Stomach (tissue), 8 donors: ENCODE measurements at regions not wholly inside any gene's neighbourhood (a gene's known extent, or its start where the extent isn't known, plus 50 kb on each side); places are given as distances from the start of the nearest gene placed in this dataset.
"Not testable (repeated sequence)": the region's sequence is repeated elsewhere in the genome, so short reads cannot be mapped to it uniquely, and the experiment has no call there.

Source experiments
- DNase-seq, 2 donors: peaks; one replicate each; pipeline versions ENCODE4 v3.0.0 to v3.0.0-alpha.2; 2013 to 2019
- H3K27ac ChIP-seq, 5 donors: fragments of 200-600 bp in 4 of 5; sonication (generic) in 4 of 5; one replicate each; pipeline ENCODE4 v1.5.1; 2013 to 2019; ENCODE audit warnings: mild to moderate bottlenecking in 1 of 5, moderate library complexity in 1 of 5
- H3K27me3 ChIP-seq, 3 donors: fragments of 200-600 bp; sonication (generic); one replicate each; pipeline ENCODE4 v1.5.1; 2017 to 2019; ENCODE audit warnings: mixed run types in 1 of 3
- H3K36me3 ChIP-seq, 4 donors: fragments of 200-600 bp; sonication (generic); 1 replicate in 3 of 4; 2 replicates in 1 of 4; pipeline ENCODE4 v1.5.1; 2016 to 2019
- H3K4me1 ChIP-seq, 4 donors: fragments of 200-600 bp; sonication (generic); one replicate each; pipeline ENCODE4 v1.5.1; 2016 to 2019
- H3K4me3 ChIP-seq, 4 donors: fragments of 200-600 bp; sonication (generic) in 3 of 4; one replicate each; pipeline ENCODE4 v1.5.1; 2016 to 2019; ENCODE audit warnings: mild to moderate bottlenecking in 1 of 4
- H3K9me3 ChIP-seq, 4 donors: fragments of 200-600 bp; sonication (generic); one replicate each; pipeline ENCODE4 v1.5.1; 2016 to 2019
- CTCF ChIP-seq, 7 experiments: fragments of 450-650 bp in 4 of 7; fragments of 200-600 bp in 3 of 7; sonication (generic) in 3 of 7; IDR thresholded peaks; one replicate each; pipeline ENCODE4 v1.5.1; 2016 to 2019; ENCODE audit warnings: antibody characterized with exemption in 7 of 7, control low read depth in 2 of 7, mild to moderate bottlenecking in 1 of 7
- EP300 ChIP-seq: sonication (generic); formaldehyde crosslinking; IDR thresholded peaks from one replicate; pipeline ENCODE4 v1.6.1; 2017; ENCODE audit warnings: antibody characterized with exemption
- POLR2A ChIP-seq, 4 donors: fragments of 450-650 bp; IDR thresholded peaks; one replicate each; pipeline ENCODE4 v1.6.1; 2016; ENCODE audit warnings: antibody characterized with exemption in 4 of 4, control low read depth in 2 of 4, mild to moderate bottlenecking in 1 of 4, moderate library complexity in 1 of 4
- POLR2AphosphoS5 ChIP-seq, 3 donors: sonication (generic); formaldehyde crosslinking; IDR thresholded peaks; one replicate each; pipeline ENCODE4 v1.6.1; 2016; ENCODE audit warnings: antibody characterized with exemption in 3 of 3
- WGBS, 5 donors: extraction: QIAGEN DNeasy Blood & Tissue Kit in 3 of 5; methylation state at CpG; one replicate each; pipeline versions ENCODE4 v1.1.5 to v1.1.7; 2013 to 2018; 5-methylcytosine and 5-hydroxymethylcytosine counted together
- intact Hi-C: fragments of 100-400 bp; cut with DNase I; formaldehyde crosslinking; loops from one replicate; pipeline ENCODE4 v1.15.1; 2023; ENCODE audit warnings: low total_unique reads
- donor health status: healthy with polysubstance abuse.
- donor health status: Bipolar disorder and iron deficiency.
- donor health status: healthy.

DNA sequence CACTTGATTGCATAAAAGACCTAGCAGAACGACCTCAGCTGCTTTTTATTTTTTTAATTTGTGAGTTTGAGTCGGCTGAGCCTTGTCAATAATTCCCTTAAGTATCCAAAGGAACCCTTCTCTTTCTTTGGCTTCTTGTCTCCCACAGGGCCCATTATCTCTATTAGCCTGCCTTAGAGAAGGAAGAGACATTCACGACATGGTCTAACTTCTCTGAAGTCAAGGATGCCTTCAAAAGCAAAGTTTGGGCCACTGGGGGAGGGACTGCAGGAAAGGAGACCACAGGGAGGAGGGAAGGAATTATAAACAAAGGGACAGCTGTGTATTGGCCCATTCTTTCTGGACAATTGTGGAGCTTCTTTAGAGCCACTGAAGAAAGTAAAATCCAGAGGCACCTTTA lies 126.4 kb downstream of the BRMS1L start:
- Histone ChIP-seq H3K9me3 (no peaks in the 10 kb centered on the region), H3K36me3 (no peaks in the 10 kb centered on the region), H3K4me1 (peaks cover 0 to 14% (median 8%) of the 10 kb centered on the region in 4 donors), H3K27ac (no peak overlapping the region), H3K27me3 (no peaks in the 10 kb centered on the region), H3K4me3 (no peak overlapping the region)
- TF ChIP-seq POLR2A (IDR thresholded peaks at IDR 0.05) (no peak), POLR2AphosphoS5 (IDR thresholded peaks at IDR 0.05) (no peak), CTCF (IDR thresholded peaks at IDR 0.05) (no peak), EP300 (no peak)
- 16 to 44% (median 31%) methylated on average over 3 of the region's 3 CpGs for WGBS, 5 donors
- intact Hi-C loops, result no loop called here
- no peak for DNase-seq

GRCh38 chr14:35949920-35950513 lies 123.9 kb downstream of the BRMS1L start:
- WGBS, 5 donors, result 17 to 27% (median 24%) methylated on average over 1 of the region's 1 CpG
- Histone ChIP-seq H3K9me3 (no peaks in the 10 kb centered on the region), H3K4me3 (no peak overlapping the region), H3K27me3 (no peaks in the 10 kb centered on the region), H3K36me3 (no peaks in the 10 kb centered on the region), H3K4me1 (peaks cover 0 to 14% (median 8%) of the 10 kb centered on the region in 4 donors), H3K27ac (no peak overlapping the region)
- no peak for TF ChIP-seq POLR2AphosphoS5 (IDR thresholded peaks at IDR 0.05)
- no peak for TF ChIP-seq EP300
- TF ChIP-seq CTCF (IDR thresholded peaks at IDR 0.05), result no peak
- TF ChIP-seq POLR2A (IDR thresholded peaks at IDR 0.05), result no peak
- peak; percentile 46 to 82 for DNase-seq
- intact Hi-C loops, result no loop called here

DNA sequence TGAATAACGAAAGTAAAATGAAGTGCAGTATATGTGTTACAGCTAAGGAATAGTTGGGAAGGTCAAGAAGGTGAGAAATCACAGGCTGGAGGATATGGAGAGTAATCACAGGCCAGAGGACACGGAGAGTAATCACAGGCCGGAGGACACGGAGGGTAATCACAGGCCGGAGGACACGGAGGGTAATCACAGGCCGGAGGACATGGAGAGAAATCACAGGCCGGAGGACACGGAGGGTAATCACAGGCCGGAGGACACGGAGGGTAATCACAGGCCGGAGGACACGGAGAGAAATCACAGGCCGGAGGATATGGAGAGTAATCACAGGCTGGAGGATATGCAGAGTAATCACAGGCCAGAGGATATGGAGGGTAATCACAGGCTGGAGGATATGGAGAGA lies 121.8 kb downstream of the BRMS1L start:
- 83 to 91% (median 86%) methylated on average over 14 of the region's 14 CpGs for WGBS, 5 donors
- H3K4me1 ChIP-seq, result peaks cover 0 to 14% (median 8%) of the 10 kb centered on the region in 4 donors
- H3K27ac ChIP-seq, H3K27me3 ChIP-seq, DNase-seq, H3K36me3 ChIP-seq, intact Hi-C loops, H3K4me3 ChIP-seq, H3K9me3 ChIP-seq: not testable (repeated sequence)

- no peaks in the 10 kb centered on the region for H3K27me3 ChIP-seq
- peak in 1 of 2 donors; percentile 26 for DNase-seq
- H3K9me3 ChIP-seq, result no peaks in the 10 kb centered on the region
- no peaks in the 10 kb centered on the region for H3K36me3 ChIP-seq
- H3K4me3 ChIP-seq, result no peak overlapping the region
- WGBS, 5 donors, result 55 to 65% (median 64%) methylated on average over 5 of the region's 5 CpGs
- no peak for TF ChIP-seq POLR2AphosphoS5 (IDR thresholded peaks at IDR 0.05)
- no peak for TF ChIP-seq EP300
- TF ChIP-seq POLR2A (IDR thresholded peaks at IDR 0.05), result no peak
- TF ChIP-seq CTCF (IDR thresholded peaks at IDR 0.05), result no peak
- H3K4me1 ChIP-seq, result peaks cover 0 to 2% (median under 1%) of the 10 kb centered on the region in 4 donors
- H3K27ac ChIP-seq, result no peak overlapping the region
- intact Hi-C loops, result no loop called here
Observed at GRCh38 chr14:35944847-35945246, 118.7 kb downstream of the BRMS1L start.

- Histone ChIP-seq H3K36me3 (no peaks in the 10 kb centered on the region), H3K4me3 (no peak overlapping the region), H3K4me1 (no peaks in the 10 kb centered on the region), H3K27me3 (no peaks in the 10 kb centered on the region), H3K9me3 (no peaks in the 10 kb centered on the region), H3K27ac (no peak overlapping the region)
- TF ChIP-seq POLR2AphosphoS5 (IDR thresholded peaks at IDR 0.05) (no peak), EP300 (no peak), POLR2A (IDR thresholded peaks at IDR 0.05) (no peak), CTCF (IDR thresholded peaks at IDR 0.05) (no peak)
- WGBS, 5 donors, result 19 to 37% (median 25%) methylated on average over 4 of the region's 4 CpGs
- DNase-seq, result no peak
- intact Hi-C loops, result no loop called here
Observed at GRCh38 chr14:35940291-35940690, 114.2 kb downstream of the BRMS1L start.
